ENCODE measurements at regions not wholly inside any gene's neighbourhood (a gene's known extent, or its start where the extent isn't known, plus 50 kb on each side); places are given as distances from the start of the nearest gene placed in this dataset.

GRCh38 chr2:104033399-104033798 is 820.5 kb upstream of the POU3F3 start:
- TF ChIP-seq CTCF (tag by site-specific recombination; IDR thresholded peaks at IDR 0.05) (no peak; the same call in 1 of the 2 replicates), ZBTB11 (tag by site-specific recombination; conservative IDR thresholded peaks at IDR 0.05; ENCODE audit: low read depth) (no peak), ZNF362 (tag by site-specific recombination; IDR thresholded peaks at IDR 0.05) (no peak), ZNF513 (tag by site-specific recombination; IDR thresholded peaks at IDR 0.05) (no peak), ZNF449 (tag by site-specific recombination; IDR thresholded peaks at IDR 0.05) (no peak), ZFP69B (tag by site-specific recombination; IDR thresholded peaks at IDR 0.05) (no peak), ZNF175 (tag by site-specific recombination; IDR thresholded peaks at IDR 0.05) (no peak)
